Endothelial cell of umbilical vein (primary cell): ENCODE measurements at regions not wholly inside any gene's neighbourhood (a gene's known extent, or its start where the extent isn't known, plus 50 kb on each side); places are given as distances from the start of the nearest gene placed in this dataset.

ENCODE experiments used
- BruUV-seq: library from RNA; stranded (reverse); fragments of 400-500 nt; replicated peaks from 2 replicates; lab custom pipeline; 2021; lab: Mats Ljungman, UMichigan
- CTCF ChIA-PET: fragments of 300-600, 350-600 bp; sonication (Branson Sonifier 250); formaldehyde crosslinking; loops from one replicate; lab custom pipeline; 2021; ENCODE audit warnings: antibody characterized with exemption, inconsistent platforms; lab: Charles Lee
- POLR2A ChIA-PET: fragments of 300-600, 350-600 bp; sonication (Branson Sonifier 250); formaldehyde crosslinking; loops from one replicate; lab custom pipeline; 2021; ENCODE audit warnings: antibody characterized with exemption, inconsistent platforms; lab: Charles Lee
- DNase-seq: peaks from one replicate; pipeline ENCODE4 v3.0.0-alpha.2; 2011; ENCODE audit warnings: low read depth, low spot score
- FAIRE-seq: peaks from 2 replicates; lab custom pipeline; 2011; peaks lifted over from hg19 to GRCh38; lab: Jason Lieb, UNC
- H2AFZ ChIP-seq: 2 replicates; pipeline ENCODE4 v1.6.0; 2012; ENCODE audit warnings: low read depth, low read length, control low read depth, inconsistent platforms
- H3K27ac ChIP-seq: 2 replicates; pipeline ENCODE4 v1.5.1; 2011; ENCODE audit warnings: low read depth, mild to moderate bottlenecking, control low read depth, low read length, moderate library complexity; ENCODE audit not compliant: insufficient read depth
- H3K27me3 ChIP-seq, 2 experiments: 2 replicates each; pipeline versions ENCODE4 v1.6.0 to v1.6.1; 2011; ENCODE audit warnings: low read length in 2 of 2, mixed read lengths in 1 of 2; ENCODE audit not compliant: control insufficient read depth in 2 of 2, insufficient read depth in 2 of 2
- H3K36me3 ChIP-seq, 2 experiments: 2 replicates in 1 of 2; 3 replicates in 1 of 2; pipeline ENCODE4 v1.5.1; 2011; ENCODE audit warnings: low read length in 2 of 2, mild to moderate bottlenecking in 1 of 2, moderate library complexity in 1 of 2; ENCODE audit not compliant: control insufficient read depth in 2 of 2, insufficient read depth in 2 of 2; ENCODE audit errors: extremely low read depth in 1 of 2
- H3K4me1 ChIP-seq: 3 replicates; pipeline ENCODE4 v1.5.1; 2011; ENCODE audit warnings: mild to moderate bottlenecking, low read length; ENCODE audit not compliant: control insufficient read depth, insufficient read depth; ENCODE audit errors: extremely low read depth
- H3K4me2 ChIP-seq: 2 replicates; pipeline ENCODE4 v1.6.1; 2011; ENCODE audit warnings: low read length, control low read depth, mixed read lengths; ENCODE audit not compliant: insufficient read depth
- H3K4me3 ChIP-seq, 3 experiments: fragments of 200-600 bp in 1 of 3; sonication (generic), shearing (Covaris generic) in 1 of 3; replicated peaks in 1 of 3; 2 replicates each; pipeline ENCODE4 v1.5.1; 2011 to 2016; ENCODE audit warnings: control low read depth in 3 of 3, low read length in 3 of 3, mild to moderate bottlenecking in 2 of 3, inconsistent platforms in 1 of 3, low read depth in 1 of 3, moderate library complexity in 1 of 3; ENCODE audit not compliant: insufficient read depth in 1 of 3
- H3K79me2 ChIP-seq: 2 replicates; pipeline ENCODE4 v1.6.0; 2012; ENCODE audit warnings: low read length, inconsistent platforms; ENCODE audit not compliant: control insufficient read depth, insufficient read depth
- H3K9ac ChIP-seq: replicated peaks from 2 replicates; pipeline ENCODE3; 2011; ENCODE audit warnings: low read length, control low read depth; ENCODE audit not compliant: insufficient read depth; ENCODE audit errors: extremely low read depth
- H3K9me1 ChIP-seq: replicated peaks from 3 replicates; pipeline ENCODE4 v1.6.0; 2011; ENCODE audit warnings: mild to moderate bottlenecking, low read length; ENCODE audit not compliant: control insufficient read depth, insufficient read depth; ENCODE audit errors: extremely low read depth
- H3K9me3 ChIP-seq: replicated peaks from 2 replicates; pipeline ENCODE4 v1.5.1; 2012; ENCODE audit warnings: low read length, inconsistent platforms; ENCODE audit not compliant: control insufficient read depth, insufficient read depth
- H4K20me1 ChIP-seq: replicated peaks from 2 replicates; pipeline ENCODE3; 2011; ENCODE audit warnings: mild to moderate bottlenecking, low read length; ENCODE audit not compliant: control insufficient read depth, insufficient read depth; ENCODE audit errors: extremely low read depth
- CTCF ChIP-seq, 2 donors: IDR thresholded peaks; 1 replicate in 1 of 2; 2 replicates in 1 of 2; pipeline ENCODE4 v1.5.1; 2011; ENCODE audit warnings: low read length in 2 of 2, mild to moderate bottlenecking in 2 of 2, moderate library complexity in 2 of 2, control low read depth in 1 of 2, inconsistent platforms in 1 of 2, low read depth in 1 of 2; ENCODE audit not compliant: insufficient read depth in 1 of 2; ENCODE audit errors: extremely low read depth in 1 of 2
- EZH2 ChIP-seq: IDR thresholded peaks from 2 replicates; pipeline ENCODE4 v1.6.1; 2012; ENCODE audit warnings: borderline replicate concordance, low read depth, mild to moderate bottlenecking, moderate library complexity, low read length, inconsistent platforms; ENCODE audit not compliant: severe bottlenecking
- FOS ChIP-seq: IDR thresholded peaks from 2 replicates; pipeline ENCODE4 v1.6.1; 2011; ENCODE audit warnings: mild to moderate bottlenecking, low read length, moderate library complexity, borderline replicate concordance; ENCODE audit not compliant: insufficient read depth
- GATA2 ChIP-seq: IDR thresholded peaks from 2 replicates; pipeline ENCODE4 v1.7.0; 2011; ENCODE audit warnings: low read depth, mild to moderate bottlenecking, moderate library complexity, mixed read lengths, low read length; ENCODE audit not compliant: insufficient read length, insufficient read depth
- JUN ChIP-seq: IDR thresholded peaks from 2 replicates; pipeline ENCODE4 v1.6.1; 2011; ENCODE audit warnings: borderline replicate concordance, low read depth; ENCODE audit not compliant: insufficient read length, insufficient read depth
- MAX ChIP-seq: IDR thresholded peaks from 2 replicates; pipeline ENCODE4 v1.6.1; 2011; ENCODE audit not compliant: insufficient read depth, insufficient read length
- MYC ChIP-seq: IDR thresholded peaks from one replicate; pipeline ENCODE4 v1.6.1; 2011; ENCODE audit warnings: mild to moderate bottlenecking, low read depth, low read length
- POLR2A ChIP-seq: IDR thresholded peaks from 2 replicates; pipeline ENCODE4 v1.6.1; 2012; ENCODE audit warnings: low read depth, mild to moderate bottlenecking, control low read depth, low read length
- POLR2AphosphoS5 ChIP-seq: IDR thresholded peaks from 2 replicates; pipeline ENCODE4 v1.6.1; 2012; ENCODE audit warnings: low read depth, mild to moderate bottlenecking, control low read depth, low read length, moderate library complexity; ENCODE audit not compliant: insufficient read depth
- dilution Hi-C: fragments of 300-500 bp; cut with MboI; formaldehyde crosslinking; loops from one replicate; pipeline ENCODE4 v1.15.0; 2019; ENCODE audit warnings: low sequenced_read_pairs; ENCODE audit not compliant: extremely low pct_ligation_motif_present
- intact Hi-C: fragments of 100-400 bp; cut with micrococcal nuclease; formaldehyde crosslinking; loops from one replicate; pipeline ENCODE4 v1.10.0; 2022

GRCh38 chr5:99239826-99240360 lies 311.1 kb upstream of the CHD1 start:
- intact Hi-C loops, result no loop called here
- no peak overlapping the region for H3K9ac ChIP-seq
- dilution Hi-C loops, result no loop called here

More at GRCh38 chr5:99239826-99240360, 311.1 kb upstream of the CHD1 start:
- Histone ChIP-seq H3K36me3 (no peaks in the 10 kb centered on the region), H3K9me3 (no peaks in the 10 kb centered on the region), H2AFZ (no peak overlapping the region), H3K4me1 (no peaks in the 10 kb centered on the region), H3K79me2 (no peaks in the 10 kb centered on the region), H3K27me3 (no peaks in the 10 kb centered on the region), H3K9me1 (no peaks in the 10 kb centered on the region), H3K4me3 (no peak overlapping the region), H3K4me2 (no peak overlapping the region), H3K27ac (no peak overlapping the region), H4K20me1 (no peaks in the 10 kb centered on the region)
- DNase-seq (no peak), FAIRE-seq (no peak)
- ChIA-PET POLR2A (no interaction called here), CTCF (no interaction called here)
- BruUV-seq, result no TSS peak
- TF ChIP-seq FOS, result no peak
- no peak for TF ChIP-seq MYC
- no peak for TF ChIP-seq GATA2
- no peak for TF ChIP-seq MAX
- no peak for TF ChIP-seq EZH2
- no peak for TF ChIP-seq POLR2AphosphoS5
- TF ChIP-seq JUN, result no peak
- TF ChIP-seq CTCF (IDR thresholded peaks at IDR 0.05; ENCODE audit: extremely low read depth in 1 of 2, insufficient read depth in 1 of 2, low read depth in 1 of 2, low read length in 2 of 2), result no peak
- TF ChIP-seq POLR2A, result no peak
